ENCODE measurements at regions not wholly inside any gene's neighbourhood (a gene's known extent, or its start where the extent isn't known, plus 50 kb on each side); places are given as distances from the start of the nearest gene placed in this dataset.

DNA sequence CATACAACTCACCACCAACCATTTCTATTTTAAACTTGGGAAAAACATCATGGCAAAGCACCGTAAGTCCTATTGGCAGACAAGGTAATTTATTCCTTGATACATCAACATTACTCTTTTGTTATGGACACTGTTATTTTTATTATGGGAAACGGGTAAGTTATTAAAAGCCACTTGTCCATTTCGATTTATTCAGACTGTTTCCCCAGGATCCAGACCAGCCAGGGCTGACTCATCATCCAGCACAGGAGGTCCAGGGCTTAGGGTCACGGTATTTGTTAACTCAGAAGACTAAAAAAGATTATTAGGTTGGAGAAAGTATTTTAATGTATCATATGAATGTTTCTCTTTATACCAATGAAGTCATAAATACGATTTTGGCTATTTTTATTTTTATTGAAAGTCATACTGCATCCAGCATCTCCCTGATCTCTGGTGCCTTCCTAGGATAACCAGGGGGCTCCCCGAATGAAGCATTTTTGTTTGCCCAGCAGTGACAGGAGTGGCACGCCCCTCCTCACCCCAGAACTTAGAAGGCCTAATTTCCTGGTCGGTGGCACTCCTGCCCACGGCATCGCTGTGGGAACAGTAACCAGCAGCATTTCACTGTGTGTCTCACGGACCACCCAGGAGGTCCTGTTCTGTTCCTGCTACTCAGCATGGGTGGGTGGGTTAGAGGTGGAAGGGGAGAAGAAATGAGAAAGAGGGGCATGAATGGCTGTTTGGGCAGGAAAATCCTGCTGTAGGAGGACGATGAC, 446.1 kb downstream of the EIPR1 start:
- no peak for TF ChIP-seq CTCF (IDR thresholded peaks at IDR 0.05; ENCODE audit: unreplicated experiment)
- no peaks in the 10 kb centered on the region for H3K4me1 Mint-ChIP-seq (ENCODE audit: unreplicated experiment)
- H3K27me3 Mint-ChIP-seq (ENCODE audit: unreplicated experiment), result peaks cover 2% of the 10 kb centered on the region
- DNase-seq (ENCODE audit: low spot score), result no peak
- H3K4me3 Mint-ChIP-seq (ENCODE audit: unreplicated experiment), result no peak overlapping the region
- no peak overlapping the region for H3K27ac Mint-ChIP-seq (ENCODE audit: unreplicated experiment)
- H3K36me3 Mint-ChIP-seq (ENCODE audit: low read depth, unreplicated experiment), result no peaks in the 10 kb centered on the region
- peaks cover 4% of the 10 kb centered on the region for H3K9me3 Mint-ChIP-seq (ENCODE audit: unreplicated experiment)

DNA sequence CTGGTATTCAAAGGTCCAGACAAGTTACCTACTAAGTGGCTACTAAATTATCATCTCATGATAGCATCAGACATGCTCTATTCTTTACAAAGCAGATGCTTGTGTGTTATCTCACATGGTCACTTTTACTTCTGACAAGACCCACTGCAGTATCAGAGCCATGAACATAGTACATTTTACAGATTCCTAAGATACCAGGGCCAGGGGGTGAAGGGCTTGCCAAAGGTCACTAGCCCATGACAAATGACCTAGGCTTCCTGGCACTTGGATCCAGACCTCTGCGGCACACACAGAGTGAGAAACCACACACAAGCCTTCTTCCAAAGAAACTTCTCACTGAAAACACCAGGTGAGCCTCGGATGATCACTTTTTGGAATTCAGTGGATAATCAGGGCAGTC, 446.8 kb downstream of the EIPR1 start:
- no peak for TF ChIP-seq CTCF (IDR thresholded peaks at IDR 0.05; ENCODE audit: unreplicated experiment)
- H3K36me3 Mint-ChIP-seq (ENCODE audit: low read depth, unreplicated experiment), result no peaks in the 10 kb centered on the region
- H3K27ac Mint-ChIP-seq (ENCODE audit: unreplicated experiment), result no peak overlapping the region
- H3K4me1 Mint-ChIP-seq (ENCODE audit: unreplicated experiment), result no peaks in the 10 kb centered on the region
- H3K27me3 Mint-ChIP-seq (ENCODE audit: unreplicated experiment), result peaks cover 2% of the 10 kb centered on the region
- no peak for DNase-seq (ENCODE audit: low spot score)
- no peak overlapping the region for H3K4me3 Mint-ChIP-seq (ENCODE audit: unreplicated experiment)
- H3K9me3 Mint-ChIP-seq (ENCODE audit: unreplicated experiment), result peaks cover 4% of the 10 kb centered on the region

DNA sequence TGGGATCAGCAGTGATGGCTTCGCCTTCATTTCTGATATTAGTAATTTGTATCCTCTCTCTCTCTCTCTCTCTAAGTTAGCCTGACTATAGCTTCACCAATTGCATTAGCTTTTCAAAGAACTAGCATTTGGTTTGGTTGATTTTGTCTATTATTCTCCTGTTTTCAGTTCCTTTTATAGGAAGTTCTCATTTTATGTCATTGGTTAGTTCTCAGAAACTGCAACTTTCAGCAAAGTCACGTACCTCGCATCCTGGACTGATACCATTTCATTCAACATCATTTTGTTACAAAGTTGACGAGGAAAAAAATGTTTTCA, 450.8 kb downstream of the EIPR1 start:
- Mint-ChIP-seq H3K4me1 (ENCODE audit: unreplicated experiment) (no peaks in the 10 kb centered on the region), H3K27ac (ENCODE audit: unreplicated experiment) (no peak overlapping the region), H3K36me3 (ENCODE audit: low read depth, unreplicated experiment) (no peaks in the 10 kb centered on the region), H3K4me3 (ENCODE audit: unreplicated experiment) (no peak overlapping the region), H3K27me3 (ENCODE audit: unreplicated experiment) (peaks cover 2% of the 10 kb centered on the region), H3K9me3 (ENCODE audit: unreplicated experiment) (peaks cover 4% of the 10 kb centered on the region)
- no peak for DNase-seq (ENCODE audit: low spot score)
- TF ChIP-seq CTCF (IDR thresholded peaks at IDR 0.05; ENCODE audit: unreplicated experiment), result no peak

DNA sequence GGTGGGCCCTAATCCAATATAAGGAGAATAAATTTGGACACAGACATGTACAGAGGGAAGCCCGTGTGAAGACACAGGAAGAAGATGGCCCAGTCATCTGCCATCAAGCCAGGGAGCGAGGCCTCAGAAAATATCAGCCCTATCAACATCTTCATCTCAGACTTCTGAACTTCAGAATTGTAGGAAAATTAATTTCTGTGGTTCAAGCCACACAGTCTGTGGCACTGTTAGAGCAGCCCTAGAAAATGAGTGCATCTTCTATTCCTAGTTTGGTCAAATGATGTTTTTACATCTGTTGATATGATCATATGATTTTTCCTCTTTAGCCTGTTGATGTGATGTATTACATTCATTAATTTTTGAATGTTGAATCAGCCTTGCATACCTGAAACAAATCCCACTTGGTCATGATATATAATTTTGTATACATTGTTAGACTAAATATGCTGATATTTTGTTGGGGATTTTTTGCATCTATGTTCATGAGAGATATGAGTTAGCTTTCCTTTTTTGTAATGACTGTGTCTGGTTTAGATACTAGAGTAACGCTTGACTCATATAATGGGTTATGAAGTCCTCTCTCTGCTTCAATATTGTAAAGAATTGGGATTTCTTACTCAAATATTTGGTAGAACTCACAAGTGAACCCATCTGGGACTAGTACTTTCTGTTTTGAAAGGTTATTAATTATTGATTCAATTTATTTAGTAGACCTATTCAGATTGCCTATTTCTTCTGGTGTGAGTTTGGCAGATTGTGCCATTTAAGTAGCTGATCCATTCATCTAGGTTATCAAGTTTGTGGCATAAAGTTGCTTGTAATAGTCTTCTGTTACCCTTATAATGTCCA, 451.4 kb downstream of the EIPR1 start:
- Mint-ChIP-seq H3K27me3 (ENCODE audit: unreplicated experiment) (no peaks in the 10 kb centered on the region), H3K27ac (ENCODE audit: unreplicated experiment) (no peak overlapping the region)
- TF ChIP-seq CTCF (IDR thresholded peaks at IDR 0.05; ENCODE audit: unreplicated experiment), result no peak

GRCh38 chr2:2922156-2922555, 455.5 kb downstream of the EIPR1 start:
- no peaks in the 10 kb centered on the region for H3K9me3 Mint-ChIP-seq (ENCODE audit: unreplicated experiment)
- H3K4me1 Mint-ChIP-seq (ENCODE audit: unreplicated experiment), result no peaks in the 10 kb centered on the region
- no peak for TF ChIP-seq CTCF (IDR thresholded peaks at IDR 0.05; ENCODE audit: unreplicated experiment)
- no peaks in the 10 kb centered on the region for H3K36me3 Mint-ChIP-seq (ENCODE audit: low read depth, unreplicated experiment)
- H3K27ac Mint-ChIP-seq (ENCODE audit: unreplicated experiment), result no peak overlapping the region
- no peak for DNase-seq (ENCODE audit: low spot score)
- H3K4me3 Mint-ChIP-seq (ENCODE audit: unreplicated experiment), result no peak overlapping the region
- H3K27me3 Mint-ChIP-seq (ENCODE audit: unreplicated experiment), result no peaks in the 10 kb centered on the region

More for the DNA sequence above, 451.4 kb downstream of the EIPR1 start:
- Mint-ChIP-seq H3K4me1 (ENCODE audit: unreplicated experiment) (no peaks in the 10 kb centered on the region), H3K36me3 (ENCODE audit: low read depth, unreplicated experiment) (no peaks in the 10 kb centered on the region), H3K9me3 (ENCODE audit: unreplicated experiment) (peaks cover 4% of the 10 kb centered on the region), H3K4me3 (ENCODE audit: unreplicated experiment) (no peak overlapping the region)
- DNase-seq (ENCODE audit: low spot score), result no peak

Measured in endothelial cell (in vitro differentiated cells).